Naive B cell (primary cell): ENCODE measurements at regions not wholly inside any gene's neighbourhood (a gene's known extent, or its start where the extent isn't known, plus 50 kb on each side); places are given as distances from the start of the nearest gene placed in this dataset.
"Not testable (repeated sequence)": the region's sequence is repeated elsewhere in the genome, so short reads cannot be mapped to it uniquely, and the experiment has no call there.

ENCODE experiments used
- ATAC-seq, 2 donors: fragments of 150-1000 bp; cut with Tn5 transposase; 2 replicates each; pipeline ENCODE4 v1.10.0; 2021; ENCODE audit warnings: low read depth in 2 of 2, mild to moderate bottlenecking in 2 of 2, moderate library complexity in 2 of 2
- DNase-seq: peaks from one replicate; pipeline ENCODE4 v3.0.0; 2022
- H3K27ac Mint-ChIP-seq, 6 donors: one replicate each; pipeline ENCODE4 v1.8.0; 2020 to 2022; ENCODE audit warnings: mild to moderate bottlenecking in 6 of 6, mixed read lengths in 6 of 6, moderate library complexity in 5 of 6, inconsistent platforms in 2 of 6
- H3K27me3 Mint-ChIP-seq, 3 donors: one replicate each; pipeline ENCODE4 v1.8.0; 2021 to 2022; ENCODE audit warnings: mixed read lengths in 3 of 3, mild to moderate bottlenecking in 1 of 3
- H3K36me3 Mint-ChIP-seq, 2 donors: one replicate each; pipeline ENCODE4 v1.8.0; 2020 to 2022; ENCODE audit warnings: mixed read lengths in 2 of 2, inconsistent platforms in 1 of 2, mild to moderate bottlenecking in 1 of 2
- H3K4me1 Mint-ChIP-seq, 3 donors: one replicate each; pipeline ENCODE4 v1.8.0; 2020 to 2022; ENCODE audit warnings: mixed read lengths in 3 of 3, inconsistent platforms in 1 of 3, mild to moderate bottlenecking in 1 of 3, moderate library complexity in 1 of 3
- H3K4me3 Mint-ChIP-seq, 8 donors: one replicate each; pipeline ENCODE4 v1.8.0; 2020 to 2022; ENCODE audit warnings: mild to moderate bottlenecking in 8 of 8, mixed read lengths in 8 of 8, moderate library complexity in 8 of 8, inconsistent platforms in 2 of 8
- H3K9me3 Mint-ChIP-seq, 7 donors: one replicate each; pipeline ENCODE4 v1.8.0; 2020 to 2022; ENCODE audit warnings: mixed read lengths in 7 of 7, mild to moderate bottlenecking in 5 of 7, inconsistent platforms in 2 of 7, moderate library complexity in 1 of 7

GRCh38 chr2:223300326-223300725, 248.3 kb downstream of the KCNE4 start:
- no peaks in the 10 kb centered on the region for H3K27me3 Mint-ChIP-seq
- no peak overlapping the region for H3K4me3 Mint-ChIP-seq
- H3K27ac Mint-ChIP-seq: no peak overlapping the region
- no peak for ATAC-seq
- no peaks in the 10 kb centered on the region for H3K36me3 Mint-ChIP-seq
- peaks cover 0 to 5% (median 0%) of the 10 kb centered on the region in 7 donors for H3K9me3 Mint-ChIP-seq
- no peaks in the 10 kb centered on the region for H3K4me1 Mint-ChIP-seq
- DNase-seq: no peak

GRCh38 chr2:223306371-223306770, 254.4 kb downstream of the KCNE4 start:
- Mint-ChIP-seq H3K27ac (no peak overlapping the region), H3K27me3 (no peaks in the 10 kb centered on the region), H3K36me3 (no peaks in the 10 kb centered on the region), H3K4me1 (no peaks in the 10 kb centered on the region), H3K9me3 (peaks cover 0 to 4% (median 0%) of the 10 kb centered on the region in 7 donors), H3K4me3 (no peak overlapping the region)
- no peak for DNase-seq
- ATAC-seq: no peak

GRCh38 chr2:223311889-223312680, 260.1 kb downstream of the KCNE4 start:
- DNase-seq (no peak), ATAC-seq (no peak)
- Mint-ChIP-seq H3K36me3 (no peaks in the 10 kb centered on the region), H3K4me1 (no peaks in the 10 kb centered on the region), H3K27me3 (no peaks in the 10 kb centered on the region), H3K9me3 (peaks cover 0 to 2% (median 0%) of the 10 kb centered on the region in 7 donors), H3K4me3 (no peak overlapping the region), H3K27ac (no peak overlapping the region)

- H3K4me3 Mint-ChIP-seq: no peak overlapping the region
- H3K27me3 Mint-ChIP-seq: no peaks in the 10 kb centered on the region
- no peak for ATAC-seq
- no peaks in the 10 kb centered on the region for H3K9me3 Mint-ChIP-seq
- H3K27ac Mint-ChIP-seq: no peak overlapping the region
- no peak for DNase-seq
- no peaks in the 10 kb centered on the region for H3K36me3 Mint-ChIP-seq
- H3K4me1 Mint-ChIP-seq: no peaks in the 10 kb centered on the region
These were observed 261.1 kb downstream of the KCNE4 start for GRCh38 chr2:223313101-223313500.

- no peak overlapping the region for H3K27ac Mint-ChIP-seq
- no peak for DNase-seq
These were observed 262.8 kb downstream of the KCNE4 start for GRCh38 chr2:223314811-223315210.

GRCh38 chr2:223315813-223316212, 263.8 kb downstream of the KCNE4 start:
- DNase-seq (no peak), ATAC-seq (no peak)
- Mint-ChIP-seq H3K36me3 (no peaks in the 10 kb centered on the region), H3K27ac (no peak overlapping the region), H3K4me1 (no peaks in the 10 kb centered on the region), H3K9me3 (peaks cover 0 to 4% (median 0%) of the 10 kb centered on the region in 7 donors), H3K27me3 (no peaks in the 10 kb centered on the region), H3K4me3 (no peak overlapping the region)

More at GRCh38 chr2:223314811-223315210, 262.8 kb downstream of the KCNE4 start:
- ATAC-seq: no peak
- no peaks in the 10 kb centered on the region for H3K36me3 Mint-ChIP-seq
- H3K9me3 Mint-ChIP-seq: peaks cover 0 to 3% (median 0%) of the 10 kb centered on the region in 7 donors
- no peak overlapping the region for H3K4me3 Mint-ChIP-seq
- H3K4me1 Mint-ChIP-seq: no peaks in the 10 kb centered on the region
- no peaks in the 10 kb centered on the region for H3K27me3 Mint-ChIP-seq

- Mint-ChIP-seq H3K27me3 (no peaks in the 10 kb centered on the region), H3K36me3 (no peaks in the 10 kb centered on the region), H3K27ac (no peak overlapping the region), H3K9me3 (peaks cover 0 to 7% (median 0%) of the 10 kb centered on the region in 7 donors), H3K4me1 (no peaks in the 10 kb centered on the region), H3K4me3 (no peak overlapping the region)
- DNase-seq: no peak
- ATAC-seq: no peak
These were observed 264.4 kb downstream of the KCNE4 start for GRCh38 chr2:223316342-223316741.

- Mint-ChIP-seq H3K4me1 (no peaks in the 10 kb centered on the region), H3K36me3 (no peaks in the 10 kb centered on the region), H3K27ac (no peak overlapping the region), H3K27me3 (no peaks in the 10 kb centered on the region), H3K4me3 (no peak overlapping the region), H3K9me3 (peaks cover 0 to 8% (median 0%) of the 10 kb centered on the region in 7 donors)
- ATAC-seq: no peak
- DNase-seq: no peak
These were observed 267.6 kb downstream of the KCNE4 start for GRCh38 chr2:223319601-223320000.

- Mint-ChIP-seq H3K9me3 (peaks cover 0 to 8% (median 1%) of the 10 kb centered on the region in 7 donors), H3K27ac (no peak overlapping the region), H3K4me3 (no peak overlapping the region), H3K4me1 (no peaks in the 10 kb centered on the region), H3K27me3 (no peaks in the 10 kb centered on the region), H3K36me3 (no peaks in the 10 kb centered on the region)
- no peak for DNase-seq
- ATAC-seq: no peak
These were observed 272.4 kb downstream of the KCNE4 start for GRCh38 chr2:223324402-223324801.

- Mint-ChIP-seq H3K9me3 (peaks cover 0 to 7% (median 4%) of the 10 kb centered on the region in 7 donors), H3K27me3 (no peaks in the 10 kb centered on the region), H3K4me3 (no peak overlapping the region), H3K4me1 (no peaks in the 10 kb centered on the region), H3K36me3 (no peaks in the 10 kb centered on the region), H3K27ac (no peak overlapping the region)
- ATAC-seq: no peak
- DNase-seq: no peak
These were observed 273.6 kb downstream of the SCG2 start for GRCh38 chr2:223328578-223328977.

- not testable (repeated sequence) for H3K4me1 Mint-ChIP-seq
These were observed 271.4 kb downstream of the SCG2 start for GRCh38 chr2:223330747-223331146.

GRCh38 chr2:223338016-223338415, 264.1 kb downstream of the SCG2 start:
- Mint-ChIP-seq H3K27me3 (no peaks in the 10 kb centered on the region), H3K4me1 (no peaks in the 10 kb centered on the region), H3K4me3 (no peak overlapping the region), H3K9me3 (peaks cover 0 to 16% (median 5%) of the 10 kb centered on the region in 7 donors), H3K27ac (no peak overlapping the region), H3K36me3 (no peaks in the 10 kb centered on the region)
- no peak for DNase-seq
- no peak for ATAC-seq

More at GRCh38 chr2:223330747-223331146, 271.4 kb downstream of the SCG2 start:
- not testable (repeated sequence) for DNase-seq, H3K36me3 Mint-ChIP-seq, H3K27ac Mint-ChIP-seq, ATAC-seq, H3K4me3 Mint-ChIP-seq, H3K27me3 Mint-ChIP-seq
- H3K9me3 Mint-ChIP-seq: peaks cover 4 to 16% (median 6%) of the 10 kb centered on the region in 7 donors

- Mint-ChIP-seq H3K4me1 (no peaks in the 10 kb centered on the region), H3K27me3 (no peaks in the 10 kb centered on the region), H3K9me3 (peaks cover 2 to 24% (median 8%) of the 10 kb centered on the region in 7 donors), H3K4me3 (no peak overlapping the region), H3K36me3 (no peaks in the 10 kb centered on the region), H3K27ac (no peak overlapping the region)
- DNase-seq (no peak), ATAC-seq (no peak)
These were observed 245.1 kb downstream of the SCG2 start for GRCh38 chr2:223357076-223357475.

- no peak for DNase-seq
These were observed 239.1 kb downstream of the SCG2 start for GRCh38 chr2:223363085-223363484.

More at GRCh38 chr2:223363085-223363484, 239.1 kb downstream of the SCG2 start:
- Mint-ChIP-seq H3K27me3 (no peaks in the 10 kb centered on the region), H3K9me3 (peaks cover 0 to 7% (median 1%) of the 10 kb centered on the region in 7 donors), H3K4me3 (no peak overlapping the region), H3K36me3 (no peaks in the 10 kb centered on the region), H3K4me1 (no peaks in the 10 kb centered on the region), H3K27ac (no peak overlapping the region)
- ATAC-seq: no peak
